ENCODE measurements at regions not wholly inside any gene's neighbourhood (a gene's known extent, or its start where the extent isn't known, plus 50 kb on each side); places are given as distances from the start of the nearest gene placed in this dataset.

DNA sequence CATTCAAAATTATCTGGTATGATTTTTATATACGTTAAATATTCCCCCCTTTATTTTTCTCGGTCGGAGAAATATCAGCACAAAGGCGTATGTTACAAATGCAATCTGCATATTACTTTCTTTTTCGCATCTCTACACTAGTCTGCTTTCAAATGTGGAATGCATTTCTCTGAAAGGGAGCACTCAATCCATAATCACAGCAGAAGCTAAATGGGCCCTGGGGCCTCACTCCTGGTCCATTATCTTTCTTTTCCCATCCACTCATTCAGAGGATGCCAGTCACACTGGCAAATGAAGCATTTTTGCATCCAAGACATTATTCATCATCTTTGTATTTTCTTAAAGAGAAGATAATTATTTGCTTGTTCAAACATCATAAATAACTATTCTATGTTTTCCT, 295.2 kb upstream of the LRP1B start:
- H3K18ac ChIP-seq (ENCODE audit: insufficient read length, low read depth, low read length), result no peak overlapping the region
- no peak overlapping the region for H2BK120ac ChIP-seq (ENCODE audit: low read depth, low read length, poor library complexity, severe bottlenecking)
- H2AFZ ChIP-seq (ENCODE audit: low read length), result no peak overlapping the region
- H3K4me1 Mint-ChIP-seq, result peaks cover 7 to 11% of the 10 kb centered on the region in 2 experiments
- H2AK5ac ChIP-seq (ENCODE audit: insufficient read length, low read length), result no peak overlapping the region
- H2BK15ac ChIP-seq (ENCODE audit: low read depth, low read length), result no peak overlapping the region
- no peaks in the 10 kb centered on the region for H3K9me3 ChIP-seq (ENCODE audit: control insufficient read depth, low read depth, low read length)
- no peak overlapping the region for H2BK20ac ChIP-seq (ENCODE audit: low read depth, low read length, poor library complexity, severe bottlenecking)
- TF ChIP-seq, protein P1, sequence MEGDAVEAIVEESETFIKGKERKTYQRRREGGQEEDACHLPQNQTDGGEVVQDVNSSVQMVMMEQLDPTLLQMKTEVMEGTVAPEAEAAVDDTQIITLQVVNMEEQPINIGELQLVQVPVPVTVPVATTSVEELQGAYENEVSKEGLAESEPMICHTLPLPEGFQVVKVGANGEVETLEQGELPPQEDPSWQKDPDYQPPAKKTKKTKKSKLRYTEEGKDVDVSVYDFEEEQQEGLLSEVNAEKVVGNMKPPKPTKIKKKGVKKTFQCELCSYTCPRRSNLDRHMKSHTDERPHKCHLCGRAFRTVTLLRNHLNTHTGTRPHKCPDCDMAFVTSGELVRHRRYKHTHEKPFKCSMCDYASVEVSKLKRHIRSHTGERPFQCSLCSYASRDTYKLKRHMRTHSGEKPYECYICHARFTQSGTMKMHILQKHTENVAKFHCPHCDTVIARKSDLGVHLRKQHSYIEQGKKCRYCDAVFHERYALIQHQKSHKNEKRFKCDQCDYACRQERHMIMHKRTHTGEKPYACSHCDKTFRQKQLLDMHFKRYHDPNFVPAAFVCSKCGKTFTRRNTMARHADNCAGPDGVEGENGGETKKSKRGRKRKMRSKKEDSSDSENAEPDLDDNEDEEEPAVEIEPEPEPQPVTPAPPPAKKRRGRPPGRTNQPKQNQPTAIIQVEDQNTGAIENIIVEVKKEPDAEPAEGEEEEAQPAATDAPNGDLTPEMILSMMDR (conservative IDR thresholded peaks at IDR 0.05), result no peak
- H2BK5ac ChIP-seq (ENCODE audit: insufficient read length, low read length), result no peak overlapping the region
- no peak overlapping the region for H3K4me3 Mint-ChIP-seq
- no peaks in the 10 kb centered on the region for H3K27me3 Mint-ChIP-seq (ENCODE audit: low read depth)
- H3K9ac ChIP-seq (ENCODE audit: extremely low read depth, insufficient read length, low read length), result no peak overlapping the region
- no peak overlapping the region for H3K4me2 ChIP-seq (ENCODE audit: insufficient read depth, insufficient read length, low read length)
- no peak overlapping the region for H3K14ac ChIP-seq (ENCODE audit: insufficient read depth, low read length)
- H3K79me2 ChIP-seq (ENCODE audit: insufficient read depth, low read length), result no peaks in the 10 kb centered on the region
- H3K27me3 ChIP-seq (ENCODE audit: insufficient read depth, low read length), result no peaks in the 10 kb centered on the region
- no peak overlapping the region for H3K27ac ChIP-seq (ENCODE audit: insufficient read length, low read depth, low read length)
- H2BK12ac ChIP-seq (ENCODE audit: insufficient read length, low read depth, low read length), result no peak overlapping the region
- peak overlapping the region in 2 of 3 experiments; percentile 12 to 13; a peak in 2 of 7 replicates for H3K27ac Mint-ChIP-seq
- no peaks in the 10 kb centered on the region for H3K79me1 ChIP-seq (ENCODE audit: insufficient read depth, low read depth, low read length, poor library complexity, severe bottlenecking)
- DNase-seq, result no peak
- no peak overlapping the region for H4K91ac ChIP-seq (ENCODE audit: insufficient read length, low read depth, low read length)
- peaks cover 0 to 4% of the 10 kb centered on the region in 2 experiments; a peak in 1 of 5 replicates for H3K9me3 Mint-ChIP-seq
- no CpG with 5 or more reads among the region's 5 CpGs for WGBS (ENCODE audit: extremely low coverage, insufficient read length, low lambda C conversion rate)
- no peak overlapping the region for H3K23ac ChIP-seq (ENCODE audit: insufficient read length, low read depth, low read length)
- no peaks in the 10 kb centered on the region for H3K23me2 ChIP-seq (ENCODE audit: insufficient read length, low read depth, low read length, poor library complexity, severe bottlenecking)
- H4K8ac ChIP-seq (replicated peaks; ENCODE audit: insufficient read length, low read depth, low read length), result no peak overlapping the region
- H3K36me3 Mint-ChIP-seq (ENCODE audit: insufficient read depth in 1 of 3, low read depth in 3 of 3), result no peaks in the 10 kb centered on the region
- H3T11ph ChIP-seq (ENCODE audit: low read length), result no peak overlapping the region
- no peaks in the 10 kb centered on the region for H4K20me1 ChIP-seq (ENCODE audit: control insufficient read depth, insufficient read depth, insufficient read length)
- no peaks in the 10 kb centered on the region for H3K4me1 ChIP-seq (ENCODE audit: insufficient read depth, low read length)
- no peak overlapping the region for H3K56ac ChIP-seq (ENCODE audit: insufficient read length, low read depth, low read length)
- H3K4ac ChIP-seq (ENCODE audit: low read depth, low read length), result no peak overlapping the region
- H4K5ac ChIP-seq (ENCODE audit: insufficient read length, low read depth, low read length), result no peak overlapping the region

All from H9 (cell line).